Inflammatory macrophage treated with lipopolysaccharide for 4 hours (primary cell): ENCODE measurements at regions not wholly inside any gene's neighbourhood (a gene's known extent, or its start where the extent isn't known, plus 50 kb on each side); places are given as distances from the start of the nearest gene placed in this dataset.

Experiments
- DNase-seq: peaks from one replicate; pipeline ENCODE4 v3.0.0-alpha.2; 2020

GRCh38 chr22:27492566-27493201 is 308.9 kb downstream of the MN1 start:
- DNase-seq: no peak

- no peak for DNase-seq
These were observed 307.8 kb downstream of the MN1 start for GRCh38 chr22:27493796-27494195.

- DNase-seq: no peak
These were observed 306.8 kb downstream of the MN1 start for GRCh38 chr22:27494785-27495184.

GRCh38 chr22:27495325-27495724 is 306.2 kb downstream of the MN1 start:
- DNase-seq: no peak

- DNase-seq: no peak
These were observed 302.4 kb downstream of the MN1 start for GRCh38 chr22:27499121-27499520.

- no peak for DNase-seq
These were observed 300.2 kb downstream of the MN1 start for GRCh38 chr22:27501191-27501936.

- no peak for DNase-seq
These were observed 299.2 kb downstream of the MN1 start for GRCh38 chr22:27502327-27502726.

GRCh38 chr22:27504360-27505253 is 296.9 kb downstream of the MN1 start:
- no peak for DNase-seq

GRCh38 chr22:27507111-27507611 is 294.4 kb downstream of the MN1 start:
- DNase-seq: no peak

- DNase-seq: no peak
These were observed 293.5 kb downstream of the MN1 start for GRCh38 chr22:27507935-27508526.

- no peak for DNase-seq
These were observed 292.2 kb downstream of the MN1 start for GRCh38 chr22:27509132-27509920.

GRCh38 chr22:27510024-27510423 is 291.5 kb downstream of the MN1 start:
- no peak for DNase-seq

GRCh38 chr22:27512283-27512761 is 289.2 kb downstream of the MN1 start:
- no peak for DNase-seq

GRCh38 chr22:27513021-27513420 is 288.5 kb downstream of the MN1 start:
- DNase-seq: no peak

GRCh38 chr22:27514601-27515523 is 286.7 kb downstream of the MN1 start:
- no peak for DNase-seq

GRCh38 chr22:27517361-27518155 is 284.0 kb downstream of the MN1 start:
- DNase-seq: no peak

GRCh38 chr22:27518531-27519340 is 282.8 kb downstream of the MN1 start:
- DNase-seq: no peak

GRCh38 chr22:27523711-27524110 is 277.8 kb downstream of the MN1 start:
- no peak for DNase-seq

GRCh38 chr22:27525711-27526110 is 275.8 kb downstream of the MN1 start:
- DNase-seq: no peak
